ENCODE measurements at regions not wholly inside any gene's neighbourhood (a gene's known extent, or its start where the extent isn't known, plus 50 kb on each side); places are given as distances from the start of the nearest gene placed in this dataset.

GRCh38 chr2:236882930-236883329 is 202.8 kb upstream of the COPS8 start:
- intact Hi-C loops (cut with DNase I; ENCODE audit: low total_unique reads) = no loop called here
- 91% methylated on average over 7 of the region's 7 CpGs for WGBS, 2 donors
- H3K4me3 ChIP-seq (ENCODE audit: low read depth, poor library complexity, severe bottlenecking) = no peak overlapping the region
- DNase-seq (ENCODE audit: low spot score in 2 of 2) = peak in 1 of 2 donors; percentile 7
- TF ChIP-seq CTCF (IDR thresholded peaks at IDR 0.05) (no peak), POLR2A (IDR thresholded peaks at IDR 0.05) (no peak)

- no peak for DNase-seq (ENCODE audit: low spot score in 2 of 2)
- intact Hi-C loops (cut with DNase I; ENCODE audit: low total_unique reads) = no loop called here
- H3K4me3 ChIP-seq (ENCODE audit: low read depth, poor library complexity, severe bottlenecking) = no peak overlapping the region
- TF ChIP-seq POLR2A (IDR thresholded peaks at IDR 0.05) (no peak), CTCF (IDR thresholded peaks at IDR 0.05) (no peak)
- WGBS, 2 donors = 61 to 71% methylated on average over 1 of the region's 1 CpG
Measured at GRCh38 chr2:236883819-236884218, 201.9 kb upstream of the COPS8 start.

GRCh38 chr2:236884569-236885175 is 201.0 kb upstream of the COPS8 start:
- TF ChIP-seq CTCF (IDR thresholded peaks at IDR 0.05) (no peak), POLR2A (IDR thresholded peaks at IDR 0.05) (no peak)
- peak; percentile 10 to 64 for DNase-seq (ENCODE audit: low spot score in 2 of 2)
- intact Hi-C loops (cut with DNase I; ENCODE audit: low total_unique reads) = no loop called here
- 69 to 73% methylated on average over 5 of the region's 5 CpGs for WGBS, 2 donors
- H3K4me3 ChIP-seq (ENCODE audit: low read depth, poor library complexity, severe bottlenecking) = no peak overlapping the region

- TF ChIP-seq CTCF (IDR thresholded peaks at IDR 0.05) = no peak
- TF ChIP-seq POLR2A (IDR thresholded peaks at IDR 0.05) = no peak
- 69 to 82% methylated on average over 8 of the region's 8 CpGs for WGBS, 2 donors
- peak in 1 of 2 donors; percentile 10 for DNase-seq (ENCODE audit: low spot score in 2 of 2)
- H3K4me3 ChIP-seq (ENCODE audit: low read depth, poor library complexity, severe bottlenecking) = no peak overlapping the region
- intact Hi-C loops (cut with DNase I; ENCODE audit: low total_unique reads) = no loop called here
Measured at GRCh38 chr2:236886456-236886855, 199.2 kb upstream of the COPS8 start.

GRCh38 chr2:236887531-236887930 is 198.2 kb upstream of the COPS8 start:
- DNase-seq (ENCODE audit: low spot score in 2 of 2) = peak; percentile 57 to 91
- TF ChIP-seq POLR2A (IDR thresholded peaks at IDR 0.05) (no peak), CTCF (IDR thresholded peaks at IDR 0.05) (no peak)
- intact Hi-C loops (cut with DNase I; ENCODE audit: low total_unique reads) = no loop called here
- no peak overlapping the region for H3K4me3 ChIP-seq (ENCODE audit: low read depth, poor library complexity, severe bottlenecking)
- WGBS, 2 donors = 40% methylated on average over 6 of the region's 6 CpGs
